ENCODE measurements at regions not wholly inside any gene's neighbourhood (a gene's known extent, or its start where the extent isn't known, plus 50 kb on each side); places are given as distances from the start of the nearest gene placed in this dataset.

DNA sequence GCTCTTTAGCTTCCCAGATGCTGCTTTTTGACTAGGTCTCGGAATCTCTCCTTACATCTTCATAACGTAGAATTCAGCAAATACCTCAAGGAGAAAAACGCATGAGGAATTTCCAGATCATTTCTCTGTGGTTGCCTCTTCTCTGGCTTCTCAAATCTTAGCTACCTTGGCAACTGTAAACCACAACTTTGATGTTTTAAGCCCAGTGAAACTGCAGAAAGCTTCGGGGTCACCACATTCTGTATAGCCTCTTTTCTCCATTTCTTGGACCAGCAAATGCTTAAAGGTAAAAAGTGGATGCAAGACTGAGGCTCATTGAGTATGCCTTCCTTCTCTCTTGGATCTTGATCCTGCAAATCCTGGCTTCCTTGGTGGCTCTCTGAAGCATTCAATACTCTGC lies 125.5 kb upstream of the FBXL4 start:
- H3K36me3 ChIP-seq, result no peaks in the 10 kb centered on the region
- no peak overlapping the region for H3K27ac ChIP-seq
- no peak overlapping the region for H3K4me3 ChIP-seq (ENCODE audit: low read depth in 1 of 2, low read length in 1 of 2)
- H3K4me1 ChIP-seq (ENCODE audit: control insufficient read depth in 1 of 2, insufficient read depth in 1 of 2, low read depth in 1 of 2, low read length in 1 of 2), result no peaks in the 10 kb centered on the region
- no peak for TF ChIP-seq CTCF (IDR thresholded peaks at IDR 0.05)
- H3K9me3 ChIP-seq, result no peaks in the 10 kb centered on the region
- H3K27me3 ChIP-seq, result peaks cover 50% of the 10 kb centered on the region

DNA sequence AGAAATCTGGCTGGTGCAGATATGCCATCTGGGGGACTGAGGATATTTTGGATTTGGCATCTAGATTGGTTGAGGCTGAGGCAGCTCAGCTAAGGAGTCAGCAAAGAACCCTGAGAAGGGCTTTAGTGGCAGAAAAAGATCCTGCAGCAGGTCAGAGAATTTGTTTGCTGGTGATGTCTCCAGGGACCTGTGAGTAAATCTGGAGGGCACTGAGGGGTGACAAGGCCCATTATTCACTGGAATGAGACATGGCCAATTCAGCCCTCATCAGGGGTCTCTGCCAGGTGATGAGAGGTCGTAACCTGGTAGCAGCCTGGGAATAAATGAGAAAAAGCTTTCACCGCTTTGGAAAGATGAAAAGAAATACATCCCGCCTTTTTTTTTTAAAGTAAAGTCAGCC lies 118.3 kb upstream of the FBXL4 start:
- peaks cover 69% of the 10 kb centered on the region for H3K27me3 ChIP-seq
- no peak for TF ChIP-seq CTCF (IDR thresholded peaks at IDR 0.05)
- no peak overlapping the region for H3K4me3 ChIP-seq (ENCODE audit: low read depth in 1 of 2, low read length in 1 of 2)
- H3K27ac ChIP-seq, result no peak overlapping the region
- H3K4me1 ChIP-seq (ENCODE audit: control insufficient read depth in 1 of 2, insufficient read depth in 1 of 2, low read depth in 1 of 2, low read length in 1 of 2), result no peaks in the 10 kb centered on the region
- H3K9me3 ChIP-seq, result no peaks in the 10 kb centered on the region
- H3K36me3 ChIP-seq, result no peaks in the 10 kb centered on the region

- no peak overlapping the region for H3K27ac ChIP-seq
- no peaks in the 10 kb centered on the region for H3K4me1 ChIP-seq (ENCODE audit: control insufficient read depth in 1 of 2, insufficient read depth in 1 of 2, low read depth in 1 of 2, low read length in 1 of 2)
- H3K27me3 ChIP-seq, result peaks cover 72% of the 10 kb centered on the region
- H3K9me3 ChIP-seq, result no peaks in the 10 kb centered on the region
- no peak overlapping the region for H3K4me3 ChIP-seq (ENCODE audit: low read depth in 1 of 2, low read length in 1 of 2)
- H3K36me3 ChIP-seq, result no peaks in the 10 kb centered on the region
- no peak for TF ChIP-seq CTCF (IDR thresholded peaks at IDR 0.05)
These were observed 117.1 kb upstream of the FBXL4 start for GRCh38 chr6:99064834-99065233.

- no peak for TF ChIP-seq CTCF (IDR thresholded peaks at IDR 0.05)
- Histone ChIP-seq H3K36me3 (no peaks in the 10 kb centered on the region), H3K4me1 (ENCODE audit: control insufficient read depth in 1 of 2, insufficient read depth in 1 of 2, low read depth in 1 of 2, low read length in 1 of 2) (no peaks in the 10 kb centered on the region), H3K27me3 (peaks cover 35% of the 10 kb centered on the region), H3K27ac (no peak overlapping the region), H3K9me3 (no peaks in the 10 kb centered on the region), H3K4me3 (ENCODE audit: low read depth in 1 of 2, low read length in 1 of 2) (no peak overlapping the region)
These were observed 88.9 kb upstream of the FBXL4 start for GRCh38 chr6:99036672-99037071.

DNA sequence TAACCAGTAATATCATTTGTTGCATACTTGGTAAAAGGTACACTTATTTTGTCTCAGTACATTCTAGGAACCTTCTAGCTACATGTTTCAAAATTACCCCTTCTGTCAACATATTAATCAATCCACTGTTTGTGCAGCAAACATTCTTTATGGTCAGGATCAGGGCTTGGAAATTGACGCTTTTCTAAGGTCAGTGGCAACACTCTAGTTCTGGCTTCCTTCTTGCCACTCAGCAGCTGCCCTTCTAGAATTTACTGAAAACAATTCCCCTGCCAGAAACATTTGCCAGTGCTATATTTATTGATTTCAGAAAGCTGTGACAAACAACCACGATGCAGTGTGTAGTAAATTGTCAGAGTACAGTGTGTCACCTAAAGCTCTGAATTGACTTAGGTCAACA lies 84.7 kb upstream of the FBXL4 start:
- H3K27me3 ChIP-seq, result no peaks in the 10 kb centered on the region
- H3K9me3 ChIP-seq, result no peaks in the 10 kb centered on the region
- no peaks in the 10 kb centered on the region for H3K36me3 ChIP-seq
- no peak overlapping the region for H3K4me3 ChIP-seq (ENCODE audit: low read depth in 1 of 2, low read length in 1 of 2)
- no peak overlapping the region for H3K27ac ChIP-seq
- TF ChIP-seq CTCF (IDR thresholded peaks at IDR 0.05), result no peak
- H3K4me1 ChIP-seq (ENCODE audit: control insufficient read depth in 1 of 2, insufficient read depth in 1 of 2, low read depth in 1 of 2, low read length in 1 of 2), result no peaks in the 10 kb centered on the region

DNA sequence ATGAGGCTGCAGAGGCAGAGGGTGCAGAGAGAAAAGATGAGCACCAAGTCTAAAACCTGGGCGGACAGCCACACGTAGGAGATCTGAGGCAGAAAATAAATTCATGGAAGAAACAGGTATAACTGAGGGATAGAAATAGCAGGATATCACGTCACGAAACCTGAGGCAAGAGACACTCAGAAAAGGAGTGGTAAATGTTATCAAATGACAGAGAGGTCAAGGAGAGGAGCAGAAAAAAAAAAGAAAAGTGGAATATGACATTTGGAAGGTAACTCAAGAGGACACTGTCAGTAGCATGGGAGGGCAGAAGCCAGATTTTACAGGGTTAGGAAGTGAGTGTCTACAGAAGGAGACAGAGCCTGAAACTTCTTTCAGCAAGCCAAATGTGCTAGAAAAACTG lies 84.2 kb upstream of the FBXL4 start:
- Histone ChIP-seq H3K36me3 (no peaks in the 10 kb centered on the region), H3K4me3 (ENCODE audit: low read depth in 1 of 2, low read length in 1 of 2) (no peak overlapping the region)
- no peak for TF ChIP-seq CTCF (IDR thresholded peaks at IDR 0.05)

More for the DNA sequence above, 84.2 kb upstream of the FBXL4 start:
- no peak overlapping the region for H3K27ac ChIP-seq
- H3K27me3 ChIP-seq, result no peaks in the 10 kb centered on the region
- H3K4me1 ChIP-seq (ENCODE audit: control insufficient read depth in 1 of 2, insufficient read depth in 1 of 2, low read depth in 1 of 2, low read length in 1 of 2), result no peaks in the 10 kb centered on the region
- H3K9me3 ChIP-seq, result no peaks in the 10 kb centered on the region

All from neutrophil (primary cell).